ENCODE measurements at regions not wholly inside any gene's neighbourhood (a gene's known extent, or its start where the extent isn't known, plus 50 kb on each side); places are given as distances from the start of the nearest gene placed in this dataset.

- no peaks in the 10 kb centered on the region for H3K36me3 Mint-ChIP-seq (ENCODE audit: low read depth)
- peaks cover 14% of the 10 kb centered on the region for H3K9me3 Mint-ChIP-seq (ENCODE audit: low read depth)
- no peak overlapping the region for H3K4me3 Mint-ChIP-seq (ENCODE audit: unreplicated experiment)
- no peak for TF ChIP-seq CTCF (IDR thresholded peaks at IDR 0.05)
- H3K27ac Mint-ChIP-seq (ENCODE audit: unreplicated experiment): no peak overlapping the region
- peaks cover 14% of the 10 kb centered on the region for H3K4me1 Mint-ChIP-seq (ENCODE audit: low read depth)
- DNase-seq (ENCODE audit: low spot score): no peak
- peaks cover 5% of the 10 kb centered on the region for H3K27me3 Mint-ChIP-seq (ENCODE audit: low read depth)
Measured at GRCh38 chr5:175243441-175243840, 200.5 kb downstream of the DRD1 start.

GRCh38 chr5:175242207-175242606 is 201.8 kb downstream of the DRD1 start:
- no peak for TF ChIP-seq CTCF (IDR thresholded peaks at IDR 0.05)
- Mint-ChIP-seq H3K4me1 (ENCODE audit: low read depth) (peaks cover 14% of the 10 kb centered on the region), H3K36me3 (ENCODE audit: low read depth) (no peaks in the 10 kb centered on the region), H3K27me3 (ENCODE audit: low read depth) (peaks cover 9% of the 10 kb centered on the region), H3K9me3 (ENCODE audit: low read depth) (peaks cover 11% of the 10 kb centered on the region), H3K4me3 (ENCODE audit: unreplicated experiment) (no peak overlapping the region), H3K27ac (ENCODE audit: unreplicated experiment) (no peak overlapping the region)
- DNase-seq (ENCODE audit: low spot score): no peak

- no peak for DNase-seq (ENCODE audit: low spot score)
- peaks cover 9% of the 10 kb centered on the region for H3K27me3 Mint-ChIP-seq (ENCODE audit: low read depth)
- H3K4me3 Mint-ChIP-seq (ENCODE audit: unreplicated experiment): no peak overlapping the region
- no peak overlapping the region for H3K27ac Mint-ChIP-seq (ENCODE audit: unreplicated experiment)
- TF ChIP-seq CTCF (IDR thresholded peaks at IDR 0.05): no peak
- H3K4me1 Mint-ChIP-seq (ENCODE audit: low read depth): no peaks in the 10 kb centered on the region
- H3K9me3 Mint-ChIP-seq (ENCODE audit: low read depth): peaks cover 4% of the 10 kb centered on the region
- no peaks in the 10 kb centered on the region for H3K36me3 Mint-ChIP-seq (ENCODE audit: low read depth)
Measured at GRCh38 chr5:175238326-175238725, 205.7 kb downstream of the DRD1 start.

- DNase-seq (ENCODE audit: low spot score): no peak
- no peak overlapping the region for H3K27ac Mint-ChIP-seq (ENCODE audit: unreplicated experiment)
- no peaks in the 10 kb centered on the region for H3K36me3 Mint-ChIP-seq (ENCODE audit: low read depth)
- H3K4me3 Mint-ChIP-seq (ENCODE audit: unreplicated experiment): no peak overlapping the region
- H3K27me3 Mint-ChIP-seq (ENCODE audit: low read depth): peaks cover 11% of the 10 kb centered on the region
- H3K4me1 Mint-ChIP-seq (ENCODE audit: low read depth): no peaks in the 10 kb centered on the region
- peaks cover 4% of the 10 kb centered on the region for H3K9me3 Mint-ChIP-seq (ENCODE audit: low read depth)
- TF ChIP-seq CTCF (IDR thresholded peaks at IDR 0.05): no peak
Measured at GRCh38 chr5:175236176-175236575, 207.8 kb downstream of the DRD1 start.

- Mint-ChIP-seq H3K27ac (ENCODE audit: unreplicated experiment) (no peak overlapping the region), H3K36me3 (ENCODE audit: low read depth) (no peaks in the 10 kb centered on the region), H3K27me3 (ENCODE audit: low read depth) (peaks cover 11% of the 10 kb centered on the region), H3K4me3 (ENCODE audit: unreplicated experiment) (no peak overlapping the region), H3K9me3 (ENCODE audit: low read depth) (peaks cover 4% of the 10 kb centered on the region), H3K4me1 (ENCODE audit: low read depth) (no peaks in the 10 kb centered on the region)
- no peak for DNase-seq (ENCODE audit: low spot score)
- TF ChIP-seq CTCF (IDR thresholded peaks at IDR 0.05): no peak
Measured at GRCh38 chr5:175235251-175235960, 208.6 kb downstream of the DRD1 start.
